HG03342 (cell line): ENCODE measurements at regions not wholly inside any gene's neighbourhood (a gene's known extent, or its start where the extent isn't known, plus 50 kb on each side); places are given as distances from the start of the nearest gene placed in this dataset.

ENCODE experiments used
- ATAC-seq: cut with Tn5 transposase; IDR thresholded peaks from one replicate; pipeline ENCODE4 v1.9.1; 2021; ENCODE audit warnings: mild to moderate bottlenecking, moderate library complexity; ENCODE audit not compliant: unreplicated experiment

DNA sequence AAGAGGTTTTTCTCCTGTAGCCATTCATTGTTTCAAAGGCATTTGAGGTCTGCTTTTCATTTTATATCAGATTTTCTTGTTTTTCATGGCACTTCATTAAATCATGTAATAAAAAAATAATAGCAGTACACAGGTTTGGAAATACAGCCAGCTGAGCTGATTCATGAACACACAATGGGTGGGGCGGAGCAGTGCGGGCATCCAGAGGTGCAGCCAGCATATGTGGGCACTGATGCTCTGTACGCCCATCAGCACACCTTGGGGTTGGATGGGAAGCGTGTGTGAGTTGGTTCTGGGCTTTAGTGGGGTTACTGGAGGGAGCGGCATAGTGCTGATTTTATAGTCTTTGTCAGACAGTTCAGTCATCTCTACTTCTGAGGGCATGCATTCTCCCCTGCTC is 54.2 kb upstream of the IRX4 start:
- ATAC-seq, result no peak

DNA sequence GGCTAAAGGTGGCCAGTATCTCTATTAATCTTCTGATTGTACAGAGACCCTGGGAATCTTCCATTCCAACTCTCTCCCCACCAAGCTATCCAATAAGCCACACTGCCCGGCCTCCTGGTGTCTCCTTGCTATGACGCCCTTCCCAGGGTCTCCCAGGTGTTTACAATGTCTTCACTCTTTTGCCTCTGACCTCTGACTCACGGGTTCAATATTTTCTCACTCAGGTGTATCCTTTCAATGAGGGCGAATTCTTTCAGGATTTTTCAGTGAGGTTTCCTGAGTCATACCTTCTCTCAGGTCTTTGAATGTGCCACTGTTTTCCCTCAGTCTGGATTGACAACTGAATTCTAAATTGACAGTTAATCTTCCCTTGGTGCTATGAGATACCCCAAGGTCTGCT is 53.7 kb upstream of the IRX4 start:
- no peak for ATAC-seq

DNA sequence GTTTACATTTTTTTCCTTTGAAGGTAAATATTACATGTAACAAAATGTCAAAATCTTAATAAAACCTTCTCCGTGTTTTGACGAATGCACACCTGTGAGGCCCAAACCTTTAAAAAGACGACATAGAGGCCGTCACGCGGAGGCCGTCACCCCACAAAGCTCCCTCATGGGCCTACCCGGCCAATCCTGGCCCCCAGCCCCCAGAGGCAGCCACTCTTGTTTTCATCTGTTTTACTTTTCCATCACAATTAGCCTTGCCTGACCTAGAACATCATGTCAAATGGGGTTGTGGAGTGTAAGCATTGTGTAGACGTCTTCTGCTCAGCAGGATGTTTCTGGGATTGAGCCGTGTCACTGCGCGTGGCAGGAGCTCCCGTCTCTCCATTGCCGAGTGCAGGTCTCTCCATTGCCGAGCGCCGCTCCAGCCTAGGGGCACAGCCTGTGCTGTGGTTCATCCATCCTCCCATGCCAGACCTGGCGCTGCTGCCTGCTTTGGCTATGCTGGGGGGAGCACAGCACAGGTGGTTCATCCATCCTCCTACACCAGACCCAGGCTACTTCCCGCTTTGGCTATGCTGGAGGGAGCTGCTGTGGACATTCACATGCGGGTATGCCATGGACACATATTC is 52.2 kb upstream of the IRX4 start:
- ATAC-seq, result no peak

DNA sequence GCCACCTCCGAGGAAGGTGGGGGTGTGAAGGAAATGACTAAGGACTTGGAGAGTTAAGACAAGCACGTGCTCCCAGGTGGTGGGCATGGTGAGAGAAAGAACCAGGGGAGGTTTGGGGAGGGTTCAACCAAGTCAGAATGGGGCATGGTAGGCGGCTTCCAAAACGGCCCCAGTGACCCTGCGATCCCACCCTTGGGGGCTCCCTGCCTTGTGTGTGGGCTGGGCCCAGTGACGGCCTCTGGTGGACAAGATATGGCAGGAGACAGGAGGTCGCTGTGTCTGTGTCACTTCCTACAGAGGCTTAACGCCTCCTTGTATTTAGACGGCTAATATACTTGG is 51.3 kb upstream of the IRX4 start:
- ATAC-seq, result no peak

DNA sequence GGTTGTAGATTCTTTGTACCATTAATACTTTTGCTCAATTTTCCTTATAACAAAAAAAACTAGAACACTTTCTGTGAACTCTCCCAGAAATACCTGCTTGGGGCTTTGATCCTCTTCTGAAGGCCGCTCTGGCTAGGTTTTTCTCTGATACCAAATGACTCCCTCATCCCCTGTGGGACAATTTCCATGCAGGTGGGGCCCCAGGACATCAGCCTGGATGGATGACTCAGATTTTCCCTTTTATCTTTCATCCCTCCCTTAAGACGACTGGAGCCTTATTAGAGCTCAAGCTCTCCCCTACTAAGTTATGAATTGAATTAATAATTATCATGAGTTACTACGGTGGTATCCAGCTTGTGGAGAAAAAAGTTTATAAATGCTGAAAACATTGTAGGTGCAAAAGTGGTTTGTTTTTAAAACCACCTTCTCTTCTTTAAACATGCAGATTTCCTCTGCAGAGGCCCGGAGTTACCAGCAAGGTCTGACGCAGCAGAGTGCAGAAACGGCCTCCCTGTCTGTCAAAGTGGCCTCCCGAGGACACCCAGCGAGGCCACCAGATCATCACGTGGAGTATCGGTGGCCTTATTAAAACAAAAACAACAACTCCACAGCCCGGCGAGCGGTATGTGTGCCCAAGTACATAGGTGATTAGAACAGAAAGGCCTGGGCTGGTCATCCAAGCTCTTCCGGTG is 50.8 kb upstream of the IRX4 start:
- ATAC-seq, result no peak
